Smooth muscle cell (in vitro differentiated cells): ENCODE measurements at regions not wholly inside any gene's neighbourhood (a gene's known extent, or its start where the extent isn't known, plus 50 kb on each side); places are given as distances from the start of the nearest gene placed in this dataset.

Experiments used
- DNase-seq: peaks from one replicate; lab custom pipeline; 2025; ENCODE audit not compliant: unreplicated experiment; lab: John Stamatoyannopoulos, UW
- H2AFZ ChIP-seq: fragments of 200-600 bp; sonication (generic); 2 replicates; pipeline ENCODE4 v1.6.0; 2016; ENCODE audit warnings: antibody characterized with exemption, low read depth, mild to moderate bottlenecking
- H3F3A ChIP-seq: fragments of 200-600 bp; sonication (generic); 2 replicates; pipeline ENCODE4 v1.6.0; 2017; ENCODE audit warnings: antibody characterized with exemption, low read depth
- H3K27ac ChIP-seq: fragments of 200-600 bp; sonication (generic); 2 replicates; pipeline ENCODE4 v1.5.1; 2016; ENCODE audit warnings: low read depth, mild to moderate bottlenecking
- H3K27me3 ChIP-seq: fragments of 200-600 bp; sonication (generic); 2 replicates; pipeline ENCODE4 v1.6.1; 2016; ENCODE audit warnings: low read depth, mild to moderate bottlenecking
- H3K36me3 ChIP-seq: fragments of 200-600 bp; sonication (generic); 2 replicates; pipeline ENCODE4 v1.5.1; 2016; ENCODE audit warnings: low read depth
- H3K4me1 ChIP-seq: fragments of 200-600 bp; sonication (generic); 2 replicates; pipeline ENCODE4 v1.5.1; 2016; ENCODE audit warnings: low read depth
- H3K4me2 ChIP-seq: fragments of 200-600 bp; sonication (generic); 2 replicates; pipeline ENCODE4 v1.6.0; 2016; ENCODE audit warnings: mild to moderate bottlenecking
- H3K4me3 ChIP-seq: fragments of 200-600 bp; sonication (generic); 2 replicates; pipeline ENCODE4 v1.5.1; 2016; ENCODE audit warnings: mild to moderate bottlenecking
- H3K79me2 ChIP-seq: fragments of 200-600 bp; sonication (generic); 2 replicates; pipeline ENCODE4 v1.6.0; 2016; ENCODE audit warnings: low read depth, mild to moderate bottlenecking
- H3K9ac ChIP-seq: fragments of 200-600 bp; sonication (generic); 2 replicates; pipeline ENCODE4 v1.6.0; 2016; ENCODE audit warnings: low read depth
- H3K9me3 ChIP-seq: fragments of 200-600 bp; sonication (generic); replicated peaks from 2 replicates; pipeline ENCODE4 v1.5.1; 2016; ENCODE audit warnings: low read depth
- H4K20me1 ChIP-seq: fragments of 200-600 bp; sonication (generic); 2 replicates; pipeline ENCODE4 v1.6.0; 2016; ENCODE audit warnings: low read depth
- CTCF ChIP-seq: fragments of 200-600 bp; sonication (generic); IDR thresholded peaks from 2 replicates; pipeline ENCODE4 v1.5.1; 2017; ENCODE audit warnings: borderline replicate concordance, mild to moderate bottlenecking, antibody characterized with exemption; ENCODE audit not compliant: insufficient read depth, poor library complexity, severe bottlenecking
- WGBS: methylation state at CpG from one replicate; pipeline ENCODE4 v1.1.7; 2016; ENCODE audit warnings: low lambda C conversion rate; 5-methylcytosine and 5-hydroxymethylcytosine counted together

- Histone ChIP-seq H3K27ac (no peak overlapping the region), H3K4me1 (no peaks in the 10 kb centered on the region), H2AFZ (no peak overlapping the region), H3K4me3 (no peak overlapping the region), H4K20me1 (no peaks in the 10 kb centered on the region), H3K27me3 (peaks cover 6% of the 10 kb centered on the region), H3K36me3 (no peaks in the 10 kb centered on the region), H3K79me2 (no peaks in the 10 kb centered on the region), H3K9me3 (no peaks in the 10 kb centered on the region), H3K9ac (no peak overlapping the region), H3K4me2 (no peak overlapping the region), H3F3A (no peaks in the 10 kb centered on the region)
- DNase-seq = no peak
- 89% methylated on average over 10 of the region's 10 CpGs for WGBS
- TF ChIP-seq CTCF = no peak
These were observed 57.7 kb upstream of the CD83 start for GRCh38 chr6:14059791-14060436.

GRCh38 chr6:14060971-14061370, 56.6 kb upstream of the CD83 start:
- WGBS = 88% methylated on average over 1 of the region's 1 CpG
- H3K9ac ChIP-seq = no peak overlapping the region
- DNase-seq = no peak
- H3K4me1 ChIP-seq = no peaks in the 10 kb centered on the region
- no peak overlapping the region for H2AFZ ChIP-seq
- no peak overlapping the region for H3K4me2 ChIP-seq
- H3K4me3 ChIP-seq = no peak overlapping the region
- H3K9me3 ChIP-seq = no peaks in the 10 kb centered on the region
- H3K27ac ChIP-seq = no peak overlapping the region
- H4K20me1 ChIP-seq = no peaks in the 10 kb centered on the region
- no peaks in the 10 kb centered on the region for H3F3A ChIP-seq
- no peaks in the 10 kb centered on the region for H3K36me3 ChIP-seq
- no peak for TF ChIP-seq CTCF
- H3K27me3 ChIP-seq = peaks cover 6% of the 10 kb centered on the region
- H3K79me2 ChIP-seq = no peaks in the 10 kb centered on the region

GRCh38 chr6:14061643-14062042, 55.9 kb upstream of the CD83 start:
- Histone ChIP-seq H3K36me3 (no peaks in the 10 kb centered on the region), H3K79me2 (no peaks in the 10 kb centered on the region), H3K4me3 (no peak overlapping the region), H3K9me3 (no peaks in the 10 kb centered on the region), H3F3A (no peaks in the 10 kb centered on the region), H3K27me3 (peaks cover 6% of the 10 kb centered on the region), H4K20me1 (no peaks in the 10 kb centered on the region), H3K4me1 (no peaks in the 10 kb centered on the region), H3K27ac (no peak overlapping the region), H2AFZ (no peak overlapping the region), H3K4me2 (no peak overlapping the region), H3K9ac (no peak overlapping the region)
- 91% methylated on average over 4 of the region's 4 CpGs for WGBS
- DNase-seq = no peak
- TF ChIP-seq CTCF = no peak

GRCh38 chr6:14062345-14063029, 55.1 kb upstream of the CD83 start:
- Histone ChIP-seq H3K36me3 (no peaks in the 10 kb centered on the region), H3K4me1 (no peaks in the 10 kb centered on the region), H3F3A (no peaks in the 10 kb centered on the region), H3K9ac (no peak overlapping the region), H3K79me2 (no peaks in the 10 kb centered on the region), H2AFZ (no peak overlapping the region), H3K27me3 (peaks cover 6% of the 10 kb centered on the region), H3K27ac (no peak overlapping the region), H3K4me3 (no peak overlapping the region), H3K9me3 (no peaks in the 10 kb centered on the region), H4K20me1 (no peaks in the 10 kb centered on the region), H3K4me2 (no peak overlapping the region)
- WGBS = 87% methylated on average over 3 of the region's 3 CpGs
- no peak for TF ChIP-seq CTCF
- DNase-seq = no peak
